Panc1 (cell line): ENCODE measurements at regions not wholly inside any gene's neighbourhood (a gene's known extent, or its start where the extent isn't known, plus 50 kb on each side); places are given as distances from the start of the nearest gene placed in this dataset.

Experiments used
- POLR2AphosphoS5 ChIP-seq: IDR thresholded peaks from 2 replicates; pipeline ENCODE4 v1.6.1; 2012; ENCODE audit warnings: mild to moderate bottlenecking, low read depth, low read length, moderate library complexity
- TF ChIP-seq, protein P1 (sequence below): fragments of 450-650 bp; IDR thresholded peaks from 2 replicates; pipeline ENCODE4 v1.5.1; 2017; ENCODE audit warnings: mild to moderate bottlenecking

DNA sequence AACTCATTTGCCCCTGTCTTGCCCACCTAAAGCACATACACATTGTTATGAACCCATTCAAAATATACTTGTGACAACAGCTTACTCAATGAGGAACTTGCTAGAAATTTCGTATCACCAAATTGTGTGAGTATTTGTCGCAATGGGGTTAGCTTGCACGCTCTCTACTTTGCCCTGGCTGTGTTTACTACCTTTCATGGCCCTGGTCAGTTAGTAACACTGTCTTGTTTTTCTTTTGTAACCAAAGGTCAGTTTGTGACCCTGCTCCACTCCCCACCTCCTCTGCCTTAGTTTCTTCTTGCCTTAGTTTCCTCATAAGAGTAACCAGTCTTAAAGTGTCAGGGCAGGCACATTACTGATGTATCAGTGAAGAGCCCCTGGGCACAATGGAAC lies 205.8 kb upstream of the EEA1 start:
- TF ChIP-seq POLR2AphosphoS5: no peak
- TF ChIP-seq, protein P1, sequence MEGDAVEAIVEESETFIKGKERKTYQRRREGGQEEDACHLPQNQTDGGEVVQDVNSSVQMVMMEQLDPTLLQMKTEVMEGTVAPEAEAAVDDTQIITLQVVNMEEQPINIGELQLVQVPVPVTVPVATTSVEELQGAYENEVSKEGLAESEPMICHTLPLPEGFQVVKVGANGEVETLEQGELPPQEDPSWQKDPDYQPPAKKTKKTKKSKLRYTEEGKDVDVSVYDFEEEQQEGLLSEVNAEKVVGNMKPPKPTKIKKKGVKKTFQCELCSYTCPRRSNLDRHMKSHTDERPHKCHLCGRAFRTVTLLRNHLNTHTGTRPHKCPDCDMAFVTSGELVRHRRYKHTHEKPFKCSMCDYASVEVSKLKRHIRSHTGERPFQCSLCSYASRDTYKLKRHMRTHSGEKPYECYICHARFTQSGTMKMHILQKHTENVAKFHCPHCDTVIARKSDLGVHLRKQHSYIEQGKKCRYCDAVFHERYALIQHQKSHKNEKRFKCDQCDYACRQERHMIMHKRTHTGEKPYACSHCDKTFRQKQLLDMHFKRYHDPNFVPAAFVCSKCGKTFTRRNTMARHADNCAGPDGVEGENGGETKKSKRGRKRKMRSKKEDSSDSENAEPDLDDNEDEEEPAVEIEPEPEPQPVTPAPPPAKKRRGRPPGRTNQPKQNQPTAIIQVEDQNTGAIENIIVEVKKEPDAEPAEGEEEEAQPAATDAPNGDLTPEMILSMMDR: no peak
